ENCODE measurements at regions not wholly inside any gene's neighbourhood (a gene's known extent, or its start where the extent isn't known, plus 50 kb on each side); places are given as distances from the start of the nearest gene placed in this dataset.

DNA sequence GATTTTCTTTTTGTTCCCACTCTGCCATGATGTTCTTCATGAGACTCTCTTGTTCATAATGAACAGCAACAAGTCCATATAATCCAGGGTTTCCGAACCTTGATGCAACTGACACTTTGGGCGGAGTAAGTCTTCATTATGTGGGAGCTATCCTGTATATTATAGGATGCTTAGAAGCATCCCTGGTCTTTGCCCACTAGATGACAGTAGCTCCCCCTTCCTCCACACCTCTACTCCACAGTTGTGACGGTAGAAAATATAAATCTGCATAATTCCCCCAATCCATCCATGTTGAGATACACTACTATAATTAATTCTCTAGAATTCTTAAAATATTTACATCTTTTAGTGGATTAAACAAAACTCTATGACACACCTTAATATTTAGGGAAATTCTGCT lies 482.2 kb upstream of the CELF4 start:
- H3K4me1 ChIP-seq (ENCODE audit: low read depth) = peaks cover 5% of the 10 kb centered on the region
- H3K27ac ChIP-seq = no peak overlapping the region
- H3K4me3 ChIP-seq = no peak overlapping the region
- no peaks in the 10 kb centered on the region for H3K36me3 ChIP-seq
- no peaks in the 10 kb centered on the region for H3K27me3 ChIP-seq
- TF ChIP-seq CTCF (IDR thresholded peaks at IDR 0.05; ENCODE audit: low read depth, low read length) = no peak
- no peak for DNase-seq (ENCODE audit: low read depth in 1 of 2, low spot score in 1 of 2)
- no peaks in the 10 kb centered on the region for H3K9me3 ChIP-seq (ENCODE audit: low read depth)

DNA sequence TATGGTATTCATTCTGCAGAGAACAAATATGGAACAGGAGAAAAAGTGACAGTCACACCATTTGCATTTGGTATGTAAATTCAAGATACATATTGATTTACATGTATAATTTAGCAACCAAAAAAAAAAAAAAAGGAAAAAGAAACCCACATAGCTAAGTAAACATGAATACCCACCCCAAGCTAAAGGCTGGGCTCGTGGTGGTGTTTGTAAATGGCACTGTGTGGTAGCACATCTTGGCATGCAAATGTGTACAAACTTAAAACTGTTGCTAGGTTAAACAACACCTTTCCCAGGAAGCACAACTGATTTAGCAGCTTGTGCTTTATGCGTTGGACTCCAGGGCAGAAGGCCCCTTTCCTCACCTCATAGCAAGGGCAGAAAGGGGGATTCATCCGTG lies 481.1 kb upstream of the CELF4 start:
- Histone ChIP-seq H3K4me1 (ENCODE audit: low read depth) (peaks cover 5% of the 10 kb centered on the region), H3K36me3 (no peaks in the 10 kb centered on the region), H3K4me3 (no peak overlapping the region), H3K9me3 (ENCODE audit: low read depth) (no peaks in the 10 kb centered on the region), H3K27me3 (no peaks in the 10 kb centered on the region), H3K27ac (no peak overlapping the region)
- no peak for DNase-seq (ENCODE audit: low read depth in 1 of 2, low spot score in 1 of 2)
- no peak for TF ChIP-seq CTCF (IDR thresholded peaks at IDR 0.05; ENCODE audit: low read depth, low read length)

- DNase-seq (ENCODE audit: low read depth in 1 of 2, low spot score in 1 of 2) = no peak
- Histone ChIP-seq H3K4me1 (ENCODE audit: low read depth) (peaks cover 5% of the 10 kb centered on the region), H3K4me3 (no peak overlapping the region), H3K9me3 (ENCODE audit: low read depth) (no peaks in the 10 kb centered on the region), H3K27me3 (no peaks in the 10 kb centered on the region), H3K36me3 (no peaks in the 10 kb centered on the region), H3K27ac (no peak overlapping the region)
- no peak for TF ChIP-seq CTCF (IDR thresholded peaks at IDR 0.05; ENCODE audit: low read depth, low read length)
Measured at GRCh38 chr18:38045845-38046244, 480.2 kb upstream of the CELF4 start.

- no peaks in the 10 kb centered on the region for H3K36me3 ChIP-seq
Measured at GRCh38 chr18:38042211-38042890, 476.8 kb upstream of the CELF4 start.

DNA sequence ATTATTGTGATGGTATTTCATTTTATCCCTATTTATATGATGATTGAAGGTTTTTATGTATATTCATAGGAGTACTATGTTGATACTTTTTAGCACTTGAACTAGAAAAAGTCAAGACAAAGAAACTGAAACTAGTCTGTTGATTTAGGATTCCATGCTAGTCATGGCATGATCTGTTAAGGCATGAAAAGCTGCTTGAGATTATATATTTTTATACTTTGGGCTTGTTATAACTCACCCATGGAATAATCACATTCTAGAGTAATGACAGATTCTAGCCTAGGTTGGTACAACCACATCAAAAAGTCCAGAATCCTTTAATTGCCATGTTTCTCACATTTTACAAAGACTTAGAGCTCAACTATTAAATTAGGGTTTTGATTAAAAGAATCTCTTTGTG lies 472.6 kb upstream of the CELF4 start:
- Histone ChIP-seq H3K4me3 (no peak overlapping the region), H3K27ac (no peak overlapping the region), H3K9me3 (ENCODE audit: low read depth) (no peaks in the 10 kb centered on the region), H3K4me1 (ENCODE audit: low read depth) (peaks cover 13% of the 10 kb centered on the region), H3K27me3 (no peaks in the 10 kb centered on the region), H3K36me3 (no peaks in the 10 kb centered on the region)
- no peak for TF ChIP-seq CTCF (IDR thresholded peaks at IDR 0.05; ENCODE audit: low read depth, low read length)
- no peak for DNase-seq (ENCODE audit: low read depth in 1 of 2, low spot score in 1 of 2)

More at GRCh38 chr18:38042211-38042890, 476.8 kb upstream of the CELF4 start:
- Histone ChIP-seq H3K27me3 (no peaks in the 10 kb centered on the region), H3K9me3 (ENCODE audit: low read depth) (no peaks in the 10 kb centered on the region), H3K27ac (no peak overlapping the region), H3K4me1 (ENCODE audit: low read depth) (peaks cover 16% of the 10 kb centered on the region), H3K4me3 (no peak overlapping the region)
- DNase-seq (ENCODE audit: low read depth in 1 of 2, low spot score in 1 of 2) = no peak
- no peak for TF ChIP-seq CTCF (IDR thresholded peaks at IDR 0.05; ENCODE audit: low read depth, low read length)

All from cardiac muscle cell (in vitro differentiated cells and primary cell).